WTC11 (cell line): ENCODE measurements at regions not wholly inside any gene's neighbourhood (a gene's known extent, or its start where the extent isn't known, plus 50 kb on each side); places are given as distances from the start of the nearest gene placed in this dataset.

ENCODE experiments used
- ATAC-seq: fragments of 200-7000 bp; cut with Tn5 transposase; 2 replicates; pipeline ENCODE4 v1.10.0; 2021; ENCODE audit warnings: mild to moderate bottlenecking, moderate library complexity
- CTCF ChIA-PET: fragments of 300-600 bp; sonication (Branson Sonifier 250); formaldehyde crosslinking; loops from one replicate; lab custom pipeline; 2021; ENCODE audit warnings: antibody characterized with exemption; lab: Charles Lee
- POLR2A ChIA-PET: fragments of 350-600 bp; sonication (Branson Sonifier 250); formaldehyde crosslinking; loops from one replicate; lab custom pipeline; 2021; ENCODE audit warnings: antibody characterized with exemption; lab: Charles Lee
- DNase-seq: peaks from one replicate; pipeline ENCODE4 v3.0.0; 2021; ENCODE audit warnings: low spot score
- H3K27ac Mint-ChIP-seq: 2 replicates; pipeline ENCODE4 v1.8.0; 2021; ENCODE audit warnings: mixed read lengths
- H3K27me3 Mint-ChIP-seq: 2 replicates; pipeline ENCODE4 v1.8.0; 2021; ENCODE audit warnings: low read depth, mild to moderate bottlenecking, moderate library complexity, mixed read lengths
- H3K36me3 Mint-ChIP-seq: 2 replicates; pipeline ENCODE4 v1.8.0; 2021; ENCODE audit warnings: mixed read lengths
- H3K4me1 Mint-ChIP-seq: 2 replicates; pipeline ENCODE4 v1.8.0; 2022; ENCODE audit warnings: mixed read lengths
- H3K4me3 Mint-ChIP-seq: 2 replicates; pipeline ENCODE4 v1.8.0; 2021; ENCODE audit warnings: mild to moderate bottlenecking, moderate library complexity, mixed read lengths
- H3K9me3 Mint-ChIP-seq: 2 replicates; pipeline ENCODE4 v1.8.0; 2021; ENCODE audit warnings: mixed read lengths
- AFF4 ChIP-seq: sonication (generic); formaldehyde crosslinking; IDR thresholded peaks from 2 replicates; pipeline ENCODE4 v1.8.1; 2023; ENCODE audit warnings: mild to moderate bottlenecking, missing genetic modification reagents, borderline replicate concordance
- ESRRA ChIP-seq: sonication (generic); formaldehyde crosslinking; IDR thresholded peaks from 2 replicates; pipeline ENCODE4 v1.8.1; 2022; ENCODE audit warnings: mild to moderate bottlenecking, missing genetic modification reagents, borderline replicate concordance
- ETV6 ChIP-seq: sonication (generic); formaldehyde crosslinking; IDR thresholded peaks from 2 replicates; pipeline ENCODE4 v1.8.1; 2022; ENCODE audit warnings: mild to moderate bottlenecking, missing genetic modification reagents
- FOXP4 ChIP-seq: sonication (generic); formaldehyde crosslinking; IDR thresholded peaks from 2 replicates; pipeline ENCODE4 v1.8.0; 2022; ENCODE audit warnings: mild to moderate bottlenecking, missing genetic modification reagents
- GABPB1 ChIP-seq: sonication (generic); formaldehyde crosslinking; IDR thresholded peaks from 2 replicates; pipeline ENCODE4 v1.8.1; 2023; ENCODE audit warnings: mild to moderate bottlenecking, missing genetic modification reagents
- HMGA2 ChIP-seq: fragments of 250-450 bp; sonication (Bioruptor Pico); IDR thresholded peaks from 2 replicates; pipeline ENCODE4 v1.4.0; 2021; ENCODE audit warnings: mild to moderate bottlenecking, moderate library complexity
- MLX ChIP-seq: sonication (generic); formaldehyde crosslinking; IDR thresholded peaks from 2 replicates; pipeline ENCODE4 v1.8.1; 2023; ENCODE audit warnings: mild to moderate bottlenecking, missing genetic modification reagents, moderate library complexity
- MXD4 ChIP-seq: fragments of 250-450 bp; sonication (Bioruptor Pico); IDR thresholded peaks from 2 replicates; pipeline ENCODE4 v1.8.0; 2021; ENCODE audit warnings: mild to moderate bottlenecking, moderate library complexity, borderline replicate concordance
- NFYB ChIP-seq: sonication (generic); formaldehyde crosslinking; conservative IDR thresholded peaks from 2 replicates; pipeline ENCODE4 v1.8.0; 2022; ENCODE audit warnings: low read depth, missing genetic modification reagents
- NR3C1 ChIP-seq: sonication (generic); formaldehyde crosslinking; conservative IDR thresholded peaks from 2 replicates; pipeline ENCODE4 v1.8.1; 2023; ENCODE audit warnings: low read depth, mild to moderate bottlenecking, missing genetic modification reagents
- PREB ChIP-seq: sonication (generic); formaldehyde crosslinking; IDR thresholded peaks from 2 replicates; pipeline ENCODE4 v1.8.1; 2022; ENCODE audit warnings: mild to moderate bottlenecking, missing genetic modification reagents, moderate library complexity, borderline replicate concordance
- RELA ChIP-seq: sonication (generic); formaldehyde crosslinking; IDR thresholded peaks from 2 replicates; pipeline ENCODE4 v1.8.1; 2022; ENCODE audit warnings: missing genetic modification reagents, mild to moderate bottlenecking, borderline replicate concordance
- SOX15 ChIP-seq: fragments of 250-450 bp; sonication (Bioruptor Pico); IDR thresholded peaks from 2 replicates; pipeline ENCODE4 v1.9.0; 2021; ENCODE audit warnings: mild to moderate bottlenecking
- ZMAT4 ChIP-seq: fragments of 250-450 bp; sonication (Bioruptor Pico); IDR thresholded peaks from 2 replicates; pipeline ENCODE4 v1.9.0; 2021; ENCODE audit warnings: mild to moderate bottlenecking
- ZNF219 ChIP-seq: sonication (generic); formaldehyde crosslinking; IDR thresholded peaks from 2 replicates; pipeline ENCODE4 v1.8.0; 2023; ENCODE audit warnings: missing genetic modification reagents, mild to moderate bottlenecking, borderline replicate concordance
- ZNF317 ChIP-seq: sonication (generic); formaldehyde crosslinking; IDR thresholded peaks from 2 replicates; pipeline ENCODE4 v1.8.1; 2023; ENCODE audit warnings: low read depth, mild to moderate bottlenecking, moderate library complexity, missing genetic modification reagents, borderline replicate concordance
- ZNF396 ChIP-seq: fragments of 250-450 bp; sonication (Bioruptor Pico); IDR thresholded peaks from 2 replicates; pipeline ENCODE4 v1.8.0; 2021; ENCODE audit warnings: mild to moderate bottlenecking, moderate library complexity, borderline replicate concordance
- ZNF671 ChIP-seq: fragments of 250-450 bp; sonication (Bioruptor Pico); IDR thresholded peaks from 2 replicates; pipeline ENCODE4 v1.8.0; 2021; ENCODE audit warnings: mild to moderate bottlenecking

GRCh38 chr1:106924360-106924759 lies 132.1 kb upstream of the PRMT6 start (continued):
- TF ChIP-seq PREB: no peak
- no peak for TF ChIP-seq ZNF219 (CRISPR knock-in tag)

- Mint-ChIP-seq H3K27ac (no peak overlapping the region), H3K36me3 (peaks cover 4% of the 10 kb centered on the region; the same call in 1 of the 2 replicates), H3K27me3 (no peaks in the 10 kb centered on the region), H3K9me3 (peaks cover 5% of the 10 kb centered on the region; the same call in 1 of the 2 replicates), H3K4me3 (no peak overlapping the region), H3K4me1 (peaks cover 7% of the 10 kb centered on the region)
- ChIA-PET CTCF (no interaction called here), POLR2A (no interaction called here)
- TF ChIP-seq ZNF317 (CRISPR knock-in tag) (no peak), RELA (CRISPR knock-in tag) (no peak), ZNF671 (CRISPR knock-in tag) (no peak), ZMAT4 (CRISPR knock-in tag) (no peak), ZNF396 (CRISPR knock-in tag) (no peak), FOXP4 (CRISPR knock-in tag) (no peak), GABPB1 (no peak), MXD4 (CRISPR knock-in tag) (no peak), AFF4 (no peak), HMGA2 (CRISPR knock-in tag) (no peak), NR3C1 (CRISPR knock-in tag) (no peak), MLX (CRISPR knock-in tag) (no peak), ETV6 (CRISPR knock-in tag) (no peak), NFYB (CRISPR knock-in tag) (no peak), ESRRA (CRISPR knock-in tag) (no peak), SOX15 (CRISPR knock-in tag) (no peak)
- ATAC-seq (no peak), DNase-seq (no peak)
Measured at GRCh38 chr1:106925750-106926149, 130.7 kb upstream of the PRMT6 start.
